Endothelial cell of umbilical vein (primary cell): ENCODE measurements at regions not wholly inside any gene's neighbourhood (a gene's known extent, or its start where the extent isn't known, plus 50 kb on each side); places are given as distances from the start of the nearest gene placed in this dataset.

Experiments
- BruUV-seq: library from RNA; stranded (reverse); fragments of 400-500 nt; replicated peaks from 2 replicates; lab custom pipeline; 2021; lab: Mats Ljungman, UMichigan
- CTCF ChIA-PET: fragments of 300-600, 350-600 bp; sonication (Branson Sonifier 250); formaldehyde crosslinking; loops from one replicate; lab custom pipeline; 2021; ENCODE audit warnings: antibody characterized with exemption, inconsistent platforms; lab: Charles Lee
- POLR2A ChIA-PET: fragments of 300-600, 350-600 bp; sonication (Branson Sonifier 250); formaldehyde crosslinking; loops from one replicate; lab custom pipeline; 2021; ENCODE audit warnings: antibody characterized with exemption, inconsistent platforms; lab: Charles Lee
- DNase-seq: peaks from one replicate; pipeline ENCODE4 v3.0.0-alpha.2; 2011; ENCODE audit warnings: low read depth, low spot score
- FAIRE-seq: peaks from 2 replicates; lab custom pipeline; 2011; peaks lifted over from hg19 to GRCh38; lab: Jason Lieb, UNC
- H2AFZ ChIP-seq: 2 replicates; pipeline ENCODE4 v1.6.0; 2012; ENCODE audit warnings: low read depth, low read length, control low read depth, inconsistent platforms
- H3K27ac ChIP-seq: 2 replicates; pipeline ENCODE4 v1.5.1; 2011; ENCODE audit warnings: low read depth, mild to moderate bottlenecking, control low read depth, low read length, moderate library complexity; ENCODE audit not compliant: insufficient read depth
- H3K27me3 ChIP-seq, 2 experiments: 2 replicates each; pipeline versions ENCODE4 v1.6.0 to v1.6.1; 2011; ENCODE audit warnings: low read length in 2 of 2, mixed read lengths in 1 of 2; ENCODE audit not compliant: control insufficient read depth in 2 of 2, insufficient read depth in 2 of 2
- H3K36me3 ChIP-seq, 2 experiments: 2 replicates in 1 of 2; 3 replicates in 1 of 2; pipeline ENCODE4 v1.5.1; 2011; ENCODE audit warnings: low read length in 2 of 2, mild to moderate bottlenecking in 1 of 2, moderate library complexity in 1 of 2; ENCODE audit not compliant: control insufficient read depth in 2 of 2, insufficient read depth in 2 of 2; ENCODE audit errors: extremely low read depth in 1 of 2
- H3K4me1 ChIP-seq: 3 replicates; pipeline ENCODE4 v1.5.1; 2011; ENCODE audit warnings: mild to moderate bottlenecking, low read length; ENCODE audit not compliant: control insufficient read depth, insufficient read depth; ENCODE audit errors: extremely low read depth
- H3K4me2 ChIP-seq: 2 replicates; pipeline ENCODE4 v1.6.1; 2011; ENCODE audit warnings: low read length, control low read depth, mixed read lengths; ENCODE audit not compliant: insufficient read depth
- H3K4me3 ChIP-seq, 3 experiments: fragments of 200-600 bp in 1 of 3; sonication (generic), shearing (Covaris generic) in 1 of 3; replicated peaks in 1 of 3; 2 replicates each; pipeline ENCODE4 v1.5.1; 2011 to 2016; ENCODE audit warnings: control low read depth in 3 of 3, low read length in 3 of 3, mild to moderate bottlenecking in 2 of 3, inconsistent platforms in 1 of 3, low read depth in 1 of 3, moderate library complexity in 1 of 3; ENCODE audit not compliant: insufficient read depth in 1 of 3
- H3K79me2 ChIP-seq: 2 replicates; pipeline ENCODE4 v1.6.0; 2012; ENCODE audit warnings: low read length, inconsistent platforms; ENCODE audit not compliant: control insufficient read depth, insufficient read depth
- H3K9ac ChIP-seq: replicated peaks from 2 replicates; pipeline ENCODE3; 2011; ENCODE audit warnings: low read length, control low read depth; ENCODE audit not compliant: insufficient read depth; ENCODE audit errors: extremely low read depth
- H3K9me1 ChIP-seq: replicated peaks from 3 replicates; pipeline ENCODE4 v1.6.0; 2011; ENCODE audit warnings: mild to moderate bottlenecking, low read length; ENCODE audit not compliant: control insufficient read depth, insufficient read depth; ENCODE audit errors: extremely low read depth
- H3K9me3 ChIP-seq: replicated peaks from 2 replicates; pipeline ENCODE4 v1.5.1; 2012; ENCODE audit warnings: low read length, inconsistent platforms; ENCODE audit not compliant: control insufficient read depth, insufficient read depth
- H4K20me1 ChIP-seq: replicated peaks from 2 replicates; pipeline ENCODE3; 2011; ENCODE audit warnings: mild to moderate bottlenecking, low read length; ENCODE audit not compliant: control insufficient read depth, insufficient read depth; ENCODE audit errors: extremely low read depth
- CTCF ChIP-seq, 2 donors: IDR thresholded peaks; 1 replicate in 1 of 2; 2 replicates in 1 of 2; pipeline ENCODE4 v1.5.1; 2011; ENCODE audit warnings: low read length in 2 of 2, mild to moderate bottlenecking in 2 of 2, moderate library complexity in 2 of 2, control low read depth in 1 of 2, inconsistent platforms in 1 of 2, low read depth in 1 of 2; ENCODE audit not compliant: insufficient read depth in 1 of 2; ENCODE audit errors: extremely low read depth in 1 of 2
- EZH2 ChIP-seq: IDR thresholded peaks from 2 replicates; pipeline ENCODE4 v1.6.1; 2012; ENCODE audit warnings: borderline replicate concordance, low read depth, mild to moderate bottlenecking, moderate library complexity, low read length, inconsistent platforms; ENCODE audit not compliant: severe bottlenecking
- FOS ChIP-seq: IDR thresholded peaks from 2 replicates; pipeline ENCODE4 v1.6.1; 2011; ENCODE audit warnings: mild to moderate bottlenecking, low read length, moderate library complexity, borderline replicate concordance; ENCODE audit not compliant: insufficient read depth
- GATA2 ChIP-seq: IDR thresholded peaks from 2 replicates; pipeline ENCODE4 v1.7.0; 2011; ENCODE audit warnings: low read depth, mild to moderate bottlenecking, moderate library complexity, mixed read lengths, low read length; ENCODE audit not compliant: insufficient read length, insufficient read depth
- JUN ChIP-seq: IDR thresholded peaks from 2 replicates; pipeline ENCODE4 v1.6.1; 2011; ENCODE audit warnings: borderline replicate concordance, low read depth; ENCODE audit not compliant: insufficient read length, insufficient read depth
- MAX ChIP-seq: IDR thresholded peaks from 2 replicates; pipeline ENCODE4 v1.6.1; 2011; ENCODE audit not compliant: insufficient read depth, insufficient read length
- MYC ChIP-seq: IDR thresholded peaks from one replicate; pipeline ENCODE4 v1.6.1; 2011; ENCODE audit warnings: mild to moderate bottlenecking, low read depth, low read length
- POLR2A ChIP-seq: IDR thresholded peaks from 2 replicates; pipeline ENCODE4 v1.6.1; 2012; ENCODE audit warnings: low read depth, mild to moderate bottlenecking, control low read depth, low read length
- POLR2AphosphoS5 ChIP-seq: IDR thresholded peaks from 2 replicates; pipeline ENCODE4 v1.6.1; 2012; ENCODE audit warnings: low read depth, mild to moderate bottlenecking, control low read depth, low read length, moderate library complexity; ENCODE audit not compliant: insufficient read depth
- dilution Hi-C: fragments of 300-500 bp; cut with MboI; formaldehyde crosslinking; loops from one replicate; pipeline ENCODE4 v1.15.0; 2019; ENCODE audit warnings: low sequenced_read_pairs; ENCODE audit not compliant: extremely low pct_ligation_motif_present
- intact Hi-C: fragments of 100-400 bp; cut with micrococcal nuclease; formaldehyde crosslinking; loops from one replicate; pipeline ENCODE4 v1.10.0; 2022

GRCh38 chr6:106849120-106849519 lies 125.4 kb downstream of the CD24 start:
- H3K9ac ChIP-seq = no peak overlapping the region
- POLR2A ChIA-PET = no interaction called here
- H3K4me3 ChIP-seq = no peak overlapping the region
- H3K4me1 ChIP-seq = no peaks in the 10 kb centered on the region
- TF ChIP-seq CTCF (IDR thresholded peaks at IDR 0.05; ENCODE audit: extremely low read depth in 1 of 2, insufficient read depth in 1 of 2, low read depth in 1 of 2, low read length in 2 of 2) = no peak
- TF ChIP-seq JUN = no peak
- no peak for TF ChIP-seq MAX
- no peak for TF ChIP-seq GATA2
- no peak for TF ChIP-seq FOS
- TF ChIP-seq POLR2A = no peak
- no peak for TF ChIP-seq POLR2AphosphoS5
- no peak for TF ChIP-seq EZH2
- TF ChIP-seq MYC = no peak
- intact Hi-C loops = no loop called here
- no peaks in the 10 kb centered on the region for H3K79me2 ChIP-seq
- no TSS peak for BruUV-seq
- H3K9me1 ChIP-seq = no peaks in the 10 kb centered on the region
- dilution Hi-C loops = no loop called here
- DNase-seq = no peak
- H3K27ac ChIP-seq = no peak overlapping the region
- H2AFZ ChIP-seq = no peak overlapping the region
- CTCF ChIA-PET = no interaction called here
- no peaks in the 10 kb centered on the region for H4K20me1 ChIP-seq
- no peak overlapping the region for H3K4me2 ChIP-seq
- FAIRE-seq = no peak
- no peaks in the 10 kb centered on the region for H3K9me3 ChIP-seq
- no peaks in the 10 kb centered on the region for H3K27me3 ChIP-seq
- no peaks in the 10 kb centered on the region for H3K36me3 ChIP-seq
